ENCODE measurements at regions not wholly inside any gene's neighbourhood (a gene's known extent, or its start where the extent isn't known, plus 50 kb on each side); places are given as distances from the start of the nearest gene placed in this dataset.

GRCh38 chrX:9269134-9269533, 195.7 kb upstream of the TBL1X start:
- TF ChIP-seq EZH2 (IDR thresholded peaks at IDR 0.05; ENCODE audit: low read length, unreplicated experiment) (no peak), CTCF (conservative IDR thresholded peaks at IDR 0.05; ENCODE audit: low read depth, low read length) (no peak)

All from PC-3 (cell line).